Ammon's horn (tissue), 1 donor: ENCODE measurements at regions not wholly inside any gene's neighbourhood (a gene's known extent, or its start where the extent isn't known, plus 50 kb on each side); places are given as distances from the start of the nearest gene placed in this dataset.

Experiments
- DNase-seq: peaks from one replicate; pipeline ENCODE4 v3.0.0-alpha.2; 2016; ENCODE audit warnings: low spot score

GRCh38 chr6:168157272-168158212, 78.5 kb upstream of the FRMD1 start:
- no peak for DNase-seq

GRCh38 chr6:168156742-168157265, 77.8 kb upstream of the FRMD1 start:
- DNase-seq = no peak

GRCh38 chr6:168155821-168156741, 77.1 kb upstream of the FRMD1 start:
- no peak for DNase-seq

- DNase-seq = no peak
Observed at GRCh38 chr6:168155193-168155592, 76.2 kb upstream of the FRMD1 start.

GRCh38 chr6:168154263-168154917, 75.4 kb upstream of the FRMD1 start:
- DNase-seq = no peak

GRCh38 chr6:168153553-168153952, 74.5 kb upstream of the FRMD1 start:
- no peak for DNase-seq

- DNase-seq = no peak
Observed at GRCh38 chr6:168152980-168153379, 74.0 kb upstream of the FRMD1 start.

- no peak for DNase-seq
Observed at GRCh38 chr6:168152306-168152963, 73.4 kb upstream of the FRMD1 start.

GRCh38 chr6:168150551-168151320, 71.7 kb upstream of the FRMD1 start:
- no peak for DNase-seq

GRCh38 chr6:168149015-168149414, 70.0 kb upstream of the FRMD1 start:
- DNase-seq = no peak

- no peak for DNase-seq
Observed at GRCh38 chr6:168148231-168148849, 69.3 kb upstream of the FRMD1 start.

- DNase-seq = no peak
Observed at GRCh38 chr6:168147205-168147738, 68.3 kb upstream of the FRMD1 start.

- no peak for DNase-seq
Observed at GRCh38 chr6:168145747-168146596, 67.0 kb upstream of the FRMD1 start.

- DNase-seq = no peak
Observed at GRCh38 chr6:168139121-168139520, 60.1 kb upstream of the FRMD1 start.

- DNase-seq = no peak
Observed at GRCh38 chr6:168138436-168138835, 59.4 kb upstream of the FRMD1 start.

GRCh38 chr6:168137024-168137423, 58.0 kb upstream of the FRMD1 start:
- DNase-seq = no peak

GRCh38 chr6:168136622-168137021, 57.6 kb upstream of the FRMD1 start:
- no peak for DNase-seq

GRCh38 chr6:168136001-168136400, 57.0 kb upstream of the FRMD1 start:
- DNase-seq = no peak
